ENCODE measurements at regions not wholly inside any gene's neighbourhood (a gene's known extent, or its start where the extent isn't known, plus 50 kb on each side); places are given as distances from the start of the nearest gene placed in this dataset.

- no peak for TF ChIP-seq CTCF (IDR thresholded peaks at IDR 0.05)
- TF ChIP-seq POLR2AphosphoS5 (IDR thresholded peaks at IDR 0.05; ENCODE audit: insufficient read depth in 1 of 2, low read depth in 1 of 2): no peak
These were observed 258.6 kb upstream of the FOXN3 start for GRCh38 chr14:89675590-89675989.

Data from vagina (tissue), 2 donors.